ENCODE measurements at regions not wholly inside any gene's neighbourhood (a gene's known extent, or its start where the extent isn't known, plus 50 kb on each side); places are given as distances from the start of the nearest gene placed in this dataset.

GRCh38 chr7:115709664-115710063 lies 320.9 kb downstream of the TFEC start:
- DNase-seq (ENCODE audit: low read depth in 2 of 2) = no peak

- no peak for DNase-seq (ENCODE audit: low read depth in 2 of 2)
Measured at GRCh38 chr7:115708013-115708341, 322.6 kb downstream of the TFEC start.

GRCh38 chr7:115707258-115708012 lies 323.1 kb downstream of the TFEC start:
- no peak for DNase-seq (ENCODE audit: low read depth in 2 of 2)

- no peak for DNase-seq (ENCODE audit: low read depth in 2 of 2)
Measured at GRCh38 chr7:115704884-115705283, 325.7 kb downstream of the TFEC start.

GRCh38 chr7:115701141-115701540 lies 329.4 kb downstream of the TFEC start:
- no peak for DNase-seq (ENCODE audit: low read depth in 2 of 2)

- DNase-seq (ENCODE audit: low read depth in 2 of 2) = no peak
Measured at GRCh38 chr7:115694424-115694823, 336.1 kb downstream of the TFEC start.

- DNase-seq (ENCODE audit: low read depth in 2 of 2) = no peak
Measured at GRCh38 chr7:115693779-115694178, 336.8 kb downstream of the TFEC start.

- DNase-seq (ENCODE audit: low read depth in 2 of 2) = no peak
Measured at GRCh38 chr7:115689941-115690340, 340.6 kb downstream of the TFEC start.

GRCh38 chr7:115683093-115683492 lies 347.5 kb downstream of the TFEC start:
- no peak for DNase-seq (ENCODE audit: low read depth in 2 of 2)

GRCh38 chr7:115682507-115682906 lies 348.1 kb downstream of the TFEC start:
- no peak for DNase-seq (ENCODE audit: low read depth in 2 of 2)

GRCh38 chr7:115680921-115681320 lies 349.6 kb downstream of the TFEC start:
- DNase-seq (ENCODE audit: low read depth in 2 of 2) = no peak

GRCh38 chr7:115679976-115680375 lies 350.6 kb downstream of the TFEC start:
- no peak for DNase-seq (ENCODE audit: low read depth in 2 of 2)

- DNase-seq (ENCODE audit: low read depth in 2 of 2) = no peak
Measured at GRCh38 chr7:115679423-115679822, 351.1 kb downstream of the TFEC start.

- peak; percentile 62 to 69 for DNase-seq (ENCODE audit: low read depth in 2 of 2)
Measured at GRCh38 chr7:115678086-115678982, 352.2 kb downstream of the TFEC start.

GRCh38 chr7:115676707-115677106 lies 353.9 kb downstream of the TFEC start:
- no peak for DNase-seq (ENCODE audit: low read depth in 2 of 2)

- DNase-seq (ENCODE audit: low read depth in 2 of 2) = no peak
Measured at GRCh38 chr7:115676080-115676479, 354.5 kb downstream of the TFEC start.

GRCh38 chr7:115674467-115675024 lies 356.0 kb downstream of the TFEC start:
- no peak for DNase-seq (ENCODE audit: low read depth in 2 of 2)

- DNase-seq (ENCODE audit: low read depth in 2 of 2) = no peak
Measured at GRCh38 chr7:115672024-115672423, 358.5 kb downstream of the TFEC start.

- DNase-seq (ENCODE audit: low read depth in 2 of 2) = no peak
Measured at GRCh38 chr7:115662676-115663075, 367.9 kb downstream of the TFEC start.

GRCh38 chr7:115662120-115662519 lies 368.4 kb downstream of the TFEC start:
- no peak for DNase-seq (ENCODE audit: low read depth in 2 of 2)

- no peak for DNase-seq (ENCODE audit: low read depth in 2 of 2)
Measured at GRCh38 chr7:115658223-115658622, 372.3 kb downstream of the TFEC start.

- DNase-seq (ENCODE audit: low read depth in 2 of 2) = no peak
Measured at GRCh38 chr7:115654384-115655214, 376.0 kb downstream of the TFEC start.

All from fibroblast of skin of left biceps (primary cell).